ENCODE measurements at regions not wholly inside any gene's neighbourhood (a gene's known extent, or its start where the extent isn't known, plus 50 kb on each side); places are given as distances from the start of the nearest gene placed in this dataset.
A peak's percentile ranks its signal among the peaks of the same experiment; 100 is the strongest.

DNA sequence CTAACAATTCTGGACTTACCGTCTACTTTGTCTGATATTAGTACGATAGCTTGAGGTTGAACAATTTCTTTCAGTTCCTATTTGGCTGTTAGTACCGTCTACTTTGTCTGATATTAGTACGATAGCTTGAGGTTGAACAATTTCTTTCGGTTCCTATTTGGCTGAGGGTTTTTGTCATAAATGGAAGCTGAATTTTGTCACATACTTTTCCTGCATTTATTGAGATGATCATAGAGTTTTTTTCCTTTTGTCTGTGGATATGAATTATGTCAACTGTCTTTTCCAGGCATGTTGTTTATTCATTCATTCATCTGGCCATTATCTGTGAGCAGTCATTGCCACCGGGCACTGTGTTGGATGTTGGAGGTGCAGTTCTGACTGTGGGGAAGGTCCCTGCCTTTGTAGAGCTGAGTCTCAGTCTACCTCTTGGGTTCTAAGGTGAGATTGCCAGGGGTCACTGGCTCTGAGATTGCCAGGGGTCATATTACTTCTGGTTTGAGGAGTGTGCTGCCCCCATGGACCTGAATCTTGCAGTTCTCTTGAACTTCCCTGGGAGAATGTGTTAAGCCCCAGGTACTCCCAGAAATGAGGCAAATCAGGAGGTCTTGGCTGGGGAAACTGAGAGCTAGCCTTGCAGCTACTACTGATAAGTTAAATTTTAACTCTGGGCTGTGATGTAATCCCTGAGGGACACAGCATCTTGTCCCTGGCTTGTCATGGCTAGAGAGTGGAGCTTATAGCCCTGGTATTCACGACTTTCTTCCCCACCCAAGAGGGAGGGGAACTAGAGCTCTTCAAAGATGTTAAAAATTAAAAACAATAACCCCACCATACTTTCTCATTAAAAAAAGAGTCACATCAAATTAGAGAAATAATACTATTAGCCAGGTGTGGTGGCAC, 89.1 kb upstream of the MBOAT2 start (continued):
- TF ChIP-seq EED (IDR thresholded peaks at IDR 0.05; ENCODE audit: low read depth): 0 out of 2 replicates have a peak, but pooled peaks have one; percentile 54
- TF ChIP-seq, protein P1, sequence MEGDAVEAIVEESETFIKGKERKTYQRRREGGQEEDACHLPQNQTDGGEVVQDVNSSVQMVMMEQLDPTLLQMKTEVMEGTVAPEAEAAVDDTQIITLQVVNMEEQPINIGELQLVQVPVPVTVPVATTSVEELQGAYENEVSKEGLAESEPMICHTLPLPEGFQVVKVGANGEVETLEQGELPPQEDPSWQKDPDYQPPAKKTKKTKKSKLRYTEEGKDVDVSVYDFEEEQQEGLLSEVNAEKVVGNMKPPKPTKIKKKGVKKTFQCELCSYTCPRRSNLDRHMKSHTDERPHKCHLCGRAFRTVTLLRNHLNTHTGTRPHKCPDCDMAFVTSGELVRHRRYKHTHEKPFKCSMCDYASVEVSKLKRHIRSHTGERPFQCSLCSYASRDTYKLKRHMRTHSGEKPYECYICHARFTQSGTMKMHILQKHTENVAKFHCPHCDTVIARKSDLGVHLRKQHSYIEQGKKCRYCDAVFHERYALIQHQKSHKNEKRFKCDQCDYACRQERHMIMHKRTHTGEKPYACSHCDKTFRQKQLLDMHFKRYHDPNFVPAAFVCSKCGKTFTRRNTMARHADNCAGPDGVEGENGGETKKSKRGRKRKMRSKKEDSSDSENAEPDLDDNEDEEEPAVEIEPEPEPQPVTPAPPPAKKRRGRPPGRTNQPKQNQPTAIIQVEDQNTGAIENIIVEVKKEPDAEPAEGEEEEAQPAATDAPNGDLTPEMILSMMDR (IDR thresholded peaks at IDR 0.05 in 2 of 3, conservative IDR thresholded peaks at IDR 0.05 in 1 of 3; ENCODE audit: control insufficient read depth in 2 of 3, extremely low read depth in 1 of 3, insufficient read depth in 1 of 3, low read depth in 3 of 3, low read length in 3 of 3): no peak
- peak; percentile 43; the same call in 1 of the 2 replicates for TF ChIP-seq MLLT1 (IDR thresholded peaks at IDR 0.05)
- TF ChIP-seq, protein P2, sequence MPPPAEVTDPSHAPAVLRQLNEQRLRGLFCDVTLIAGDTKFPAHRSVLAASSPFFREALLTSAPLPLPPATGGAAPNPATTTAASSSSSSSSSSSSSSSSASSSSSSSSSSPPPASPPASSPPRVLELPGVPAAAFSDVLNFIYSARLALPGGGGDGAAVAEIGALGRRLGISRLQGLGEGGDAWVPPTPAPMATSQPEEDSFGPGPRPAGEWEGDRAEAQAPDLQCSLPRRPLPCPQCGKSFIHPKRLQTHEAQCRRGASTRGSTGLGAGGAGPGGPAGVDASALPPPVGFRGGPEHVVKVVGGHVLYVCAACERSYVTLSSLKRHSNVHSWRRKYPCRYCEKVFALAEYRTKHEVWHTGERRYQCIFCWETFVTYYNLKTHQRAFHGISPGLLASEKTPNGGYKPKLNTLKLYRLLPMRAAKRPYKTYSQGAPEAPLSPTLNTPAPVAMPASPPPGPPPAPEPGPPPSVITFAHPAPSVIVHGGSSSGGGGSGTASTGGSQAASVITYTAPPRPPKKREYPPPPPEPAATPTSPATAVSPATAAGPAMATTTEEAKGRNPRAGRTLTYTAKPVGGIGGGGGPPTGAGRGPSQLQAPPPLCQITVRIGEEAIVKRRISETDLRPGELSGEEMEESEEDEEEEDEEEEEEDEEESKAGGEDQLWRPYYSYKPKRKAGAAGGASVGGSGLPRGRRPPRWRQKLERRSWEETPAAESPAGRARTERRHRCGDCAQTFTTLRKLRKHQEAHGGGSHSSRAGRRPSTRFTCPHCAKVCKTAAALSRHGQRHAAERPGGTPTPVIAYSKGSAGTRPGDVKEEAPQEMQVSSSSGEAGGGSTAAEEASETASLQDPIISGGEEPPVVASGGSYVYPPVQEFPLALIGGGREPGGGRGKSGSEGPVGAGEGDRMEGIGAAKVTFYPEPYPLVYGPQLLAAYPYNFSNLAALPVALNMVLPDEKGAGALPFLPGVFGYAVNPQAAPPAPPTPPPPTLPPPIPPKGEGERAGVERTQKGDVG (CRISPR knock-in tag; IDR thresholded peaks at IDR 0.05): no peak
- no peak; the same call in 1 of the 2 replicates for TF ChIP-seq ZBED1 (IDR thresholded peaks at IDR 0.05; ENCODE audit: borderline replicate concordance)
- TF ChIP-seq, protein P3, sequence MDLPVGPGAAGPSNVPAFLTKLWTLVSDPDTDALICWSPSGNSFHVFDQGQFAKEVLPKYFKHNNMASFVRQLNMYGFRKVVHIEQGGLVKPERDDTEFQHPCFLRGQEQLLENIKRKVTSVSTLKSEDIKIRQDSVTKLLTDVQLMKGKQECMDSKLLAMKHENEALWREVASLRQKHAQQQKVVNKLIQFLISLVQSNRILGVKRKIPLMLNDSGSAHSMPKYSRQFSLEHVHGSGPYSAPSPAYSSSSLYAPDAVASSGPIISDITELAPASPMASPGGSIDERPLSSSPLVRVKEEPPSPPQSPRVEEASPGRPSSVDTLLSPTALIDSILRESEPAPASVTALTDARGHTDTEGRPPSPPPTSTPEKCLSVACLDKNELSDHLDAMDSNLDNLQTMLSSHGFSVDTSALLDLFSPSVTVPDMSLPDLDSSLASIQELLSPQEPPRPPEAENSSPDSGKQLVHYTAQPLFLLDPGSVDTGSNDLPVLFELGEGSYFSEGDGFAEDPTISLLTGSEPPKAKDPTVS (IDR thresholded peaks at IDR 0.05; ENCODE audit: low read depth, low read length): no peak
- no peak for TF ChIP-seq ZNF207 (IDR thresholded peaks at IDR 0.05; ENCODE audit: borderline replicate concordance)
- TF ChIP-seq, protein P4, sequence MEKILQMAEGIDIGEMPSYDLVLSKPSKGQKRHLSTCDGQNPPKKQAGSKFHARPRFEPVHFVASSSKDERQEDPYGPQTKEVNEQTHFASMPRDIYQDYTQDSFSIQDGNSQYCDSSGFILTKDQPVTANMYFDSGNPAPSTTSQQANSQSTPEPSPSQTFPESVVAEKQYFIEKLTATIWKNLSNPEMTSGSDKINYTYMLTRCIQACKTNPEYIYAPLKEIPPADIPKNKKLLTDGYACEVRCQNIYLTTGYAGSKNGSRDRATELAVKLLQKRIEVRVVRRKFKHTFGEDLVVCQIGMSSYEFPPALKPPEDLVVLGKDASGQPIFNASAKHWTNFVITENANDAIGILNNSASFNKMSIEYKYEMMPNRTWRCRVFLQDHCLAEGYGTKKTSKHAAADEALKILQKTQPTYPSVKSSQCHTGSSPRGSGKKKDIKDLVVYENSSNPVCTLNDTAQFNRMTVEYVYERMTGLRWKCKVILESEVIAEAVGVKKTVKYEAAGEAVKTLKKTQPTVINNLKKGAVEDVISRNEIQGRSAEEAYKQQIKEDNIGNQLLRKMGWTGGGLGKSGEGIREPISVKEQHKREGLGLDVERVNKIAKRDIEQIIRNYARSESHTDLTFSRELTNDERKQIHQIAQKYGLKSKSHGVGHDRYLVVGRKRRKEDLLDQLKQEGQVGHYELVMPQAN (conservative IDR thresholded peaks at IDR 0.05): no peak
- no peak for TF ChIP-seq TARDBP (IDR thresholded peaks at IDR 0.05; ENCODE audit: borderline replicate concordance)
- TF ChIP-seq HDAC6 (IDR thresholded peaks at IDR 0.05; ENCODE audit: unreplicated experiment): no peak
- TF ChIP-seq LARP7 (IDR thresholded peaks at IDR 0.05): no peak
- peak; percentile 72 for TF ChIP-seq NFIC (IDR thresholded peaks at IDR 0.05; ENCODE audit: low read depth, low read length)
- TF ChIP-seq POLR2A (IDR thresholded peaks at IDR 0.05; ENCODE audit: low read depth, low read length): no peak
- peak; percentile 78 for TF ChIP-seq NBN (IDR thresholded peaks at IDR 0.05)
- TF ChIP-seq ESRRA (IDR thresholded peaks at IDR 0.05; ENCODE audit: low read length): no peak
- TF ChIP-seq MEF2A (IDR thresholded peaks at IDR 0.05; ENCODE audit: insufficient read depth, low read depth, low read length): 0 out of 2 replicates have a peak, but pooled peaks have one; percentile 9
- TF ChIP-seq STAT3 (IDR thresholded peaks at IDR 0.05; ENCODE audit: low read depth, low read length): 0 out of 2 replicates have a peak, but pooled peaks have one; percentile 76
- no peak for TF ChIP-seq MYC (IDR thresholded peaks at IDR 0.05; ENCODE audit: insufficient read depth, insufficient read length, insufficient replicate concordance, low read length, severe bottlenecking)
- TF ChIP-seq MEF2B (IDR thresholded peaks at IDR 0.05; ENCODE audit: partially characterized antibody, poor library complexity, severe bottlenecking): peak; percentile 47
